ENCODE measurements at regions not wholly inside any gene's neighbourhood (a gene's known extent, or its start where the extent isn't known, plus 50 kb on each side); places are given as distances from the start of the nearest gene placed in this dataset.

- POLR2A ChIA-PET, result no interaction called here
- DNase-seq, result no peak
- Histone ChIP-seq H3K4me3 (ENCODE audit: low read depth in 2 of 2, low read length in 1 of 2) (no peak overlapping the region), H4K20me1 (ENCODE audit: insufficient read depth) (no peaks in the 10 kb centered on the region), H3K27me3 (ENCODE audit: insufficient read depth) (peaks cover 5% of the 10 kb centered on the region; the same call in 1 of the 2 replicates), H3K4me2 (no peak overlapping the region), H3K9ac (no peak overlapping the region), H3K9me2 (no peaks in the 10 kb centered on the region), H3K9me3 (no peaks in the 10 kb centered on the region), H3K36me3 (replicated peaks in 1 of 2; ENCODE audit: control insufficient read depth in 1 of 2, insufficient read depth in 2 of 2, low read length in 1 of 2) (no peaks in the 10 kb centered on the region), H3K4me1 (ENCODE audit: control insufficient read depth in 1 of 2, insufficient read depth in 2 of 2, low read depth in 1 of 2, low read length in 1 of 2) (no peaks in the 10 kb centered on the region), H2AFZ (ENCODE audit: low read depth) (no peak overlapping the region), H3K79me2 (ENCODE audit: insufficient read depth) (no peaks in the 10 kb centered on the region), H3F3A (replicated peaks; ENCODE audit: insufficient read depth) (no peaks in the 10 kb centered on the region), H3K27ac (ENCODE audit: low read depth in 2 of 2, low read length in 1 of 2) (no peak overlapping the region)
- CTCF ChIA-PET, result no interaction called here
- no peak for TF ChIP-seq RCOR1 (IDR thresholded peaks at IDR 0.05; ENCODE audit: low read length)
- no peak for TF ChIP-seq FOSL2 (IDR thresholded peaks at IDR 0.05; ENCODE audit: borderline replicate concordance, low read depth)
- no peak for TF ChIP-seq REST (IDR thresholded peaks at IDR 0.05; ENCODE audit: low read depth, low read length)
- TF ChIP-seq EZH2phosphoT487 (IDR thresholded peaks at IDR 0.05; ENCODE audit: borderline replicate concordance, low read depth), result no peak
- TF ChIP-seq YY1 (IDR thresholded peaks at IDR 0.05; ENCODE audit: low read depth), result no peak
- TF ChIP-seq RXRA (IDR thresholded peaks at IDR 0.05; ENCODE audit: borderline replicate concordance, low read depth), result no peak
- no peak for TF ChIP-seq CTCF (IDR thresholded peaks at IDR 0.05)
- TF ChIP-seq PBX3 (IDR thresholded peaks at IDR 0.05), result no peak
- TF ChIP-seq MAX (IDR thresholded peaks at IDR 0.05; ENCODE audit: low read depth), result no peak
- no peak for TF ChIP-seq TCF12 (IDR thresholded peaks at IDR 0.05)
- TF ChIP-seq NRF1 (IDR thresholded peaks at IDR 0.05; ENCODE audit: low read depth, low read length), result no peak
- 70% methylated on average over 9 of the region's 9 CpGs for WGBS (ENCODE audit: low lambda C conversion rate)
Measured at GRCh38 chr5:77928776-77929300, 152.7 kb upstream of the TBCA start.
